ENCODE measurements at regions not wholly inside any gene's neighbourhood (a gene's known extent, or its start where the extent isn't known, plus 50 kb on each side); places are given as distances from the start of the nearest gene placed in this dataset.

DNA sequence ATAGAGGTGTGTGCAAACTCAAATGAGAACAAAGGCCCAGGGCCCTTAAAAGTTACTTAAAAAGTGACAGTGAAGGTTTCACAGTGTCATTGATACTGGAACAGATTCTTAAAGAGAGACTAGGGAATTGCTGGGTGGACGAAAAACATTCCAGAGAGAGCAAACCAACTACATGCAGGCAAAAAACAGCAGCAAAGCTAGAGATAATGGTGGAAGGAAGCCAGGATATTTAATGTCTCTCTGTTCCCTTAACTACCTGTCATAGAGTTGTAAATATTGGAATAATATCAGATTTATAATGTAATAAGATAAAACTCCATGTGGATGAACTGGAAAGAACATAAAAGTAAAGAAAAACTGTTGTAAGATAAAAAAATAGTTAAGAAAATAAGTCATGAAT, 508.6 kb downstream of the TAF11L14 start:
- H3F3A ChIP-seq (ENCODE audit: control insufficient read depth, insufficient read depth) = no peaks in the 10 kb centered on the region
- TF ChIP-seq, protein P1, sequence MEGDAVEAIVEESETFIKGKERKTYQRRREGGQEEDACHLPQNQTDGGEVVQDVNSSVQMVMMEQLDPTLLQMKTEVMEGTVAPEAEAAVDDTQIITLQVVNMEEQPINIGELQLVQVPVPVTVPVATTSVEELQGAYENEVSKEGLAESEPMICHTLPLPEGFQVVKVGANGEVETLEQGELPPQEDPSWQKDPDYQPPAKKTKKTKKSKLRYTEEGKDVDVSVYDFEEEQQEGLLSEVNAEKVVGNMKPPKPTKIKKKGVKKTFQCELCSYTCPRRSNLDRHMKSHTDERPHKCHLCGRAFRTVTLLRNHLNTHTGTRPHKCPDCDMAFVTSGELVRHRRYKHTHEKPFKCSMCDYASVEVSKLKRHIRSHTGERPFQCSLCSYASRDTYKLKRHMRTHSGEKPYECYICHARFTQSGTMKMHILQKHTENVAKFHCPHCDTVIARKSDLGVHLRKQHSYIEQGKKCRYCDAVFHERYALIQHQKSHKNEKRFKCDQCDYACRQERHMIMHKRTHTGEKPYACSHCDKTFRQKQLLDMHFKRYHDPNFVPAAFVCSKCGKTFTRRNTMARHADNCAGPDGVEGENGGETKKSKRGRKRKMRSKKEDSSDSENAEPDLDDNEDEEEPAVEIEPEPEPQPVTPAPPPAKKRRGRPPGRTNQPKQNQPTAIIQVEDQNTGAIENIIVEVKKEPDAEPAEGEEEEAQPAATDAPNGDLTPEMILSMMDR (IDR thresholded peaks at IDR 0.05; ENCODE audit: low read depth, low read length, poor library complexity, severe bottlenecking) = no peak
- TF ChIP-seq EZH2phosphoT487 (IDR thresholded peaks at IDR 0.05; ENCODE audit: borderline replicate concordance, low read length) = no peak
- H3K9me3 ChIP-seq (ENCODE audit: control insufficient read depth, insufficient read depth, low read length) = no peaks in the 10 kb centered on the region
- H3K4me3 ChIP-seq (ENCODE audit: low read length) = no peak overlapping the region
- H3K9me2 ChIP-seq (replicated peaks; ENCODE audit: control insufficient read depth, low read length) = no peaks in the 10 kb centered on the region
- no peaks in the 10 kb centered on the region for H3K79me2 ChIP-seq (ENCODE audit: control insufficient read depth, low read length)
- no peaks in the 10 kb centered on the region for H4K20me1 ChIP-seq (ENCODE audit: control insufficient read depth, insufficient read depth, low read depth, low read length)
- H3K27me3 ChIP-seq (ENCODE audit: control insufficient read depth, low read length) = no peaks in the 10 kb centered on the region
- H3K36me3 ChIP-seq (ENCODE audit: control insufficient read depth, low read length) = no peaks in the 10 kb centered on the region
- no peak overlapping the region for H3K4me2 ChIP-seq (ENCODE audit: low read length)
- no peak overlapping the region for H3K27ac ChIP-seq (ENCODE audit: low read depth, low read length)
- no peaks in the 10 kb centered on the region for H3K4me1 ChIP-seq (ENCODE audit: control insufficient read depth, low read length)

DNA sequence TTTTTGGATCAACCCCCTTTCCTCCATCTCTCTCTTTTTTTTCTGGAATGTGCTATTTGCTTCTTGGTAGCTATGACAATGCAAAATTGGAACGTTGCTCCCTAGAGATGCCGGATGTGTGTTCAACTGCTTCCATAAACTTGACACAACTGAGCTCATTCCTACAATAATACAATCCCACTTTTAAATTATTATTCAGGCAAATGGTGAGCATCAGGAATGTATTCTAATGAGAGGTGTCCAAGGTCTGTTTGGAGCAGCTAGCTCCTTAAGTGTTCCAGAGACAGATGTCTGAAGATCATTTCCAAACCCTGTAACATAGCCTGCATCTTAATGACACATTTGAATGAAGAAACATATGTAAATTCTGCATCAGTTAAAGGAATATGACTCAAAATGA, 518.4 kb downstream of the TAF11L14 start:
- H3K4me1 ChIP-seq (ENCODE audit: control insufficient read depth, low read length) = no peaks in the 10 kb centered on the region
- H3K4me3 ChIP-seq (ENCODE audit: low read length) = no peak overlapping the region
- H3F3A ChIP-seq (ENCODE audit: control insufficient read depth, insufficient read depth) = no peaks in the 10 kb centered on the region
- H4K20me1 ChIP-seq (ENCODE audit: control insufficient read depth, insufficient read depth, low read depth, low read length) = no peaks in the 10 kb centered on the region
- H3K4me2 ChIP-seq (ENCODE audit: low read length) = no peak overlapping the region
- no peaks in the 10 kb centered on the region for H3K9me2 ChIP-seq (replicated peaks; ENCODE audit: control insufficient read depth, low read length)
- no peak overlapping the region for H3K27ac ChIP-seq (ENCODE audit: low read depth, low read length)
- no peaks in the 10 kb centered on the region for H3K9me3 ChIP-seq (ENCODE audit: control insufficient read depth, insufficient read depth, low read length)
- no peaks in the 10 kb centered on the region for H3K79me2 ChIP-seq (ENCODE audit: control insufficient read depth, low read length)
- no peaks in the 10 kb centered on the region for H3K36me3 ChIP-seq (ENCODE audit: control insufficient read depth, low read length)
- no peaks in the 10 kb centered on the region for H3K27me3 ChIP-seq (ENCODE audit: control insufficient read depth, low read length)
- no peak for TF ChIP-seq EZH2phosphoT487 (IDR thresholded peaks at IDR 0.05; ENCODE audit: borderline replicate concordance, low read length)
- TF ChIP-seq, protein P1 (IDR thresholded peaks at IDR 0.05; ENCODE audit: low read depth, low read length, poor library complexity, severe bottlenecking) = no peak

DNA sequence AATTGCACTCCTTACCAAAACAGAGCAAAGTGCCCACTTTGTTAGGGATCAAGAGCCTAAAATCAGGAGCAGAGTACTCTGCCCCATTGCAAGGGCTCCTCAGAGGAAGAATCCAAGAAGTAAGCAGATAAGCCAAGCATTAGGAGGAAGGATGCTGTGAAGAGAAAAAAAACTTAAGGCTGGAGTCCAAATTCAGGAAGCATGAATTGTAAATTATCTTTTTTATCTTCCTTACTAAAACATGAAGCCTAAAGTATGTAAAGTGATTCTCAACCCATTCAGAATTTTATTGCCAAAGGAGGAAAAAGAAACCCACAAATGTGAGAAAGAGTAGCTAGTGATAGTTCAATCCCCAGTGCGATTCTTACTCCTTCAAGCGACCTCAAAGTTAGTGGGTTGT, 523.9 kb downstream of the TAF11L14 start:
- no peak overlapping the region for H3K4me3 ChIP-seq (ENCODE audit: low read length)
- no peaks in the 10 kb centered on the region for H3K79me2 ChIP-seq (ENCODE audit: control insufficient read depth, low read length)
- no peaks in the 10 kb centered on the region for H3K9me3 ChIP-seq (ENCODE audit: control insufficient read depth, insufficient read depth, low read length)
- no peak overlapping the region for H3K27ac ChIP-seq (ENCODE audit: low read depth, low read length)
- H3K4me2 ChIP-seq (ENCODE audit: low read length) = no peak overlapping the region
- no peaks in the 10 kb centered on the region for H3F3A ChIP-seq (ENCODE audit: control insufficient read depth, insufficient read depth)
- no peaks in the 10 kb centered on the region for H3K36me3 ChIP-seq (ENCODE audit: control insufficient read depth, low read length)
- no peaks in the 10 kb centered on the region for H3K9me2 ChIP-seq (replicated peaks; ENCODE audit: control insufficient read depth, low read length)
- no peaks in the 10 kb centered on the region for H4K20me1 ChIP-seq (ENCODE audit: control insufficient read depth, insufficient read depth, low read depth, low read length)
- no peaks in the 10 kb centered on the region for H3K4me1 ChIP-seq (ENCODE audit: control insufficient read depth, low read length)
- TF ChIP-seq, protein P1 (IDR thresholded peaks at IDR 0.05; ENCODE audit: low read depth, low read length, poor library complexity, severe bottlenecking) = no peak
- TF ChIP-seq EZH2phosphoT487 (IDR thresholded peaks at IDR 0.05; ENCODE audit: borderline replicate concordance, low read length) = no peak
- H3K27me3 ChIP-seq (ENCODE audit: control insufficient read depth, low read length) = no peaks in the 10 kb centered on the region

DNA sequence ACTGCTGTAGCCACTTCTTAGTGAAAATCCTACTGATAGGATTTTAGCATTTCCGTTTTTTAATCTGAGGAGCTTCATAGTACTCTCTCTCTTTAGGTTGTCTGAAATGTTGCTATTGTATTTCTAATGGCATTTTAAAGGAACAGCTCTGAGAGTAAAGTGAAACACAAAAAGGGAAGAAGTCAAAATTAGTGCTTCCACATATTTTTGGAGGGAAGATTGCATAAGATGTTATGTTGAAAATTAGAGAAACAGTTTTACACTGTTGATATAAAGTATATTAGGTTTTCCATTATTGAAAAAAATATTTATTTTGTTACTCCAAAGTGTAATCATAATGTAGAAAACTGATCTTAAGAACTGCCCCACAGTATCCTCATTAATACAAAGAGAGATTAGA, 525.1 kb downstream of the TAF11L14 start:
- H3F3A ChIP-seq (ENCODE audit: control insufficient read depth, insufficient read depth) = no peaks in the 10 kb centered on the region
- H3K9me3 ChIP-seq (ENCODE audit: control insufficient read depth, insufficient read depth, low read length) = no peaks in the 10 kb centered on the region
- no peaks in the 10 kb centered on the region for H3K36me3 ChIP-seq (ENCODE audit: control insufficient read depth, low read length)
- TF ChIP-seq, protein P1 (IDR thresholded peaks at IDR 0.05; ENCODE audit: low read depth, low read length, poor library complexity, severe bottlenecking) = no peak
- TF ChIP-seq EZH2phosphoT487 (IDR thresholded peaks at IDR 0.05; ENCODE audit: borderline replicate concordance, low read length) = no peak
- no peaks in the 10 kb centered on the region for H3K4me1 ChIP-seq (ENCODE audit: control insufficient read depth, low read length)
- H4K20me1 ChIP-seq (ENCODE audit: control insufficient read depth, insufficient read depth, low read depth, low read length) = no peaks in the 10 kb centered on the region
- no peaks in the 10 kb centered on the region for H3K27me3 ChIP-seq (ENCODE audit: control insufficient read depth, low read length)
- H3K9me2 ChIP-seq (replicated peaks; ENCODE audit: control insufficient read depth, low read length) = no peaks in the 10 kb centered on the region
- no peak overlapping the region for H3K4me2 ChIP-seq (ENCODE audit: low read length)
- no peak overlapping the region for H3K4me3 ChIP-seq (ENCODE audit: low read length)
- H3K79me2 ChIP-seq (ENCODE audit: control insufficient read depth, low read length) = no peaks in the 10 kb centered on the region
- no peak overlapping the region for H3K27ac ChIP-seq (ENCODE audit: low read depth, low read length)
